NCI-H2029 (cell line): ENCODE measurements at regions not wholly inside any gene's neighbourhood (a gene's known extent, or its start where the extent isn't known, plus 50 kb on each side); places are given as distances from the start of the nearest gene placed in this dataset.
"Not testable (repeated sequence)": the region's sequence is repeated elsewhere in the genome, so short reads cannot be mapped to it uniquely, and the experiment has no call there.

Source experiments
- DNase-seq: peaks from one replicate; lab custom pipeline; 2025; lab: John Stamatoyannopoulos, UW

DNA sequence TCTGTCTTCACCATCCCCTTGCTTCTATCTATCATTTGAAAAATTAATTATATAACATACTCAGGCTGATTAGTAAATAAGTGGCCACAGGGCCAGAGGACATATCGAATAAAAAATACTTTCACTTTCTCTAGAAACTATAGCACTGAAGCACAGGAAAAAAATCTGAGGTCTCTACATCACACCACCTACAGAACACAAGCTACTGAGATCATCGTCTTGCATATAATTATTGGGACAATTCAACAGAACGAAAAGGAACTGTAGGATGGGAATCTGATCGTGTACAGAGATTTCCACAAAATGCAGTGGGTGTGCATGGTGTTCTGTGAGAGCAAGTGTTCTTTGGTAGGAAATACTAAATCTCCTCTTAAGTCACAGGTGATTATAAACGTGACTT lies 289.6 kb upstream of the ERCC4 start:
- DNase-seq, result no peak

DNA sequence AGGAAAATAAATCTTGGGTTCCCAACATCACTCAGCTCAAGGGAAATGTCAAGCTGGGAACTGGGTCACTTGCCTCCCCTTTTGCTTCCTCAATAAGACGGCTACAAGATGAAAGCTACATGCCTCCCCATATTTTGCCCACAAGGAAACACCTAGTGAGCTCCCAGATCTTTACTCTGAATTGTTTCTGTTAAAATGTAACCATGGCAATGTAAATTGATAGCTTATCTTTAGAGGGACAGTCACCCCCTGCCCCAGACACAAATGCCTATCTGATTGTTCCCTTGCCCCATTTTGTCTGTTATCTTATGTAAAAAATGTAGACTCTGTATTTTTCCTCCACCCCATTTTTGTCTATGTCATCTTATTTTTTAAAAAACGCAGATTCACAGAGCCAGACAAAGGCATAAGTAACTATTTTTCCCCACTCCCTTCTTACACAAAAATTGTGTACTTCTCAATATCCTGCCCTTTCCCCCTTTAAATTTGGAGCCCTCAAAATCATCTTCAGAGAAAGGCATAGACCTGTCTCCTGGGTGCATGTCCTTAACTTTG lies 288.7 kb upstream of the ERCC4 start:
- no peak for DNase-seq

DNA sequence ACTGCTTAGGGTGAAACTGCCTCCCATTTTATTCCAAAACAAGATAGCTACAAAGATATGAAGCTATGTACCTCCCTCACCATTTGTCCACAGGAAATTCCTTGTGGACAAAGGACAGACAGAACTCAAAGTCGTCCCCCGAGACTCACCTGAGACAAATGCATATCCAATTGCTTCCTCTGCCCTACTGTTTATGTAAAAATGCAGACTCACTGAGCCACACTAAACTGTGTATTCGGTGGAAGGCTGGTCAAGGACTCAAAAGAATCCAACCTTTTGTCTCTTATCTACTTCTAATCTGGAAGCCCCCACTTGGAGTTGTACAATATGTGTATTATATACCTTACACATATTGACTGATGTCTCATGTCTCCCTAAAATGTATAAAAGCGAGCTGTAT lies 288.0 kb upstream of the ERCC4 start:
- DNase-seq, result no peak

DNA sequence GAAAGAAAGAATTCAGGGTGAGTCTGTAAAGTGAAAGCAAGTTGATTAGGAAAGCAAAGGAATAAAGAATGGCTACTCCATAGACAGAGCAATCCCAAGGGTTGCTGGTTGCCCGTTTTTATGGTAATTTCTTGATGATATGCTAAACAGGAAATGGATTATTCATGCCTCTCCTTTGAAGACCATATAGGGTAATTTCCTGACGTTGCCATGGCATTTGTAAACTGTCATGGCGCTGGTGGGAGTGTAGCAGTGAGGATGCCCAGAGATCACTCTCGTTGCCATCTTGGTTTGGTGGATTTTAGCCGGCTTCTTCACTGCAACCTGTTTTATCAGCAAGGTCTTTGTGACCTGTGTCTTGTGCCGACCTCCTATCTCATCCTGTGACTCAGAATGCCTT lies 287.4 kb upstream of the ERCC4 start:
- DNase-seq, result not testable (repeated sequence)

DNA sequence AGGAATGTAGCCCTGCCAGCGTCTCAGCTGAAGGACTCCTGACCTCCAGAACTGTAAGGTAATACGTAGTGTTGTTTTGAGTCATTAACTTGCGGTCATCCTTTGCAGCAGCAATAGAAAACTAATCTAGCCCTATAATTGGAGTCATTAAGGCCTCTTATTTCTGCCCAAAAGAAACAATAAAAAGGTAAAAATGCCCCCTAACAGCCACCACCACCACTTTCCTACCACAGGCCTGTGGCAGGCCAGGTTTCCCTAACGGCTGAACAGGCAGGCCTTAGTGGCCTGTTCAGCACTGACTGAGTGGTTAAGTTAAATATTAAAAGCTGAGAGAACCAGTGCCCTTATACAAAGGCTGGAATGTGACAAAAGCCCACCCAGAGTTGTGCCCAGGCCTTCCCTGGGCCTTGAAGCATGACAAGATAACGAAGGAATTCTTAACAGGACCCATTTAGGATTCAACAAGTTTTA lies 286.5 kb upstream of the ERCC4 start:
- DNase-seq, result no peak

DNA sequence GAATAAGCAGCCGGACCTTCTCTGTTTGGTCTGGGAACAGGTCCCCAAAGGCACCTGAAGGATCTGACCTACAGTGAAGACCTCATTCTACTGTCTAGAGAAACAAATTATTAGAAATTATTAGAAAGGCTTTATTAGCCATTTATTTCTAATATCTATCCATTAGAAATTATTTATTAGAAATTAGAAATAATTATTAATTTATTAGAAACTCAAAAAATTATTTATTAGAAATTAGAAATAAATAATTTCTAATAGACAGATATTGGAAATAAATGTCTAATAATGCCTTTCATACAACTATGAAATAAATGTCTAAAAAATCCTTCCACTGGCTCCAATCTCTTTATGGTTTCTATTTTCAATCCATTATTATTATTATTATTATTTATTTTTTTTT lies 285.7 kb upstream of the ERCC4 start:
- no peak for DNase-seq

DNA sequence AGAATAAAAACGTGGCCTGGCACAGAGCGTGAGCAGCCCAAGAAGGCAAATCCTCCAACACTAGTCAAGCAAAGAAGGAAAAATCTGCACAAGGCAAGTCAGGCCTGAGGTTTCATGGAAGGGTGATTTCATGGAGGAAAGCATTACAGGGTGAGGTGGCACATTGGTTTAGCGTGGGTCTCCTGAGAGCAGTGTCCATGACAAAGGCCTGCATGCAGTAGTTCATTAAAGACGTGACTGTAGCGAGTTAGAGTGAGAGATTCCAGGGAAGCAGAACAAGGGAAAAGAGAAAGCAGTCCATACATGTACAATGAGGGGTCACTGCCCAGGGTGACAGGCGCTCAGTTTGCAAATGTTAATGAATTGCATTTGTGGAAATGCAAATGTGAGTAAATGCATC lies 285.0 kb upstream of the ERCC4 start:
- DNase-seq, result no peak

DNA sequence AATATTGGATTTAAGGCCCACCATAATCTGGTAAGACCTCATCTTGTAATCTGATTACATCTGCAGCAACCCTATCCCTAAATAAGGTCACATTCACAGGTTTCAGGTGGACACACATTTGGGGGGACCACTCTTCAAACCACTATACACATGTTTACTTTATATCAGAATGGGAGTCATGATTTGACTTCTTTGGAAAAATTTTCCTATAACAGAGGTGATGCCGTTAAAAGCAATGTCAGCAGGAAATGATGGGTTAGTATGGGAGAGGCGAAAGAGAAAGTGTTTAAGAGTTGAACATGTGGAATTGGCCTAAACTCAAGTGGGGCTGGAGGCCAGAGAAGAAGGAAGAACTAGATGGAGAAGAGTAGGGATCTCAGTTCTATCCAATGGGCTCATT lies 281.7 kb upstream of the ERCC4 start:
- DNase-seq, result no peak

DNA sequence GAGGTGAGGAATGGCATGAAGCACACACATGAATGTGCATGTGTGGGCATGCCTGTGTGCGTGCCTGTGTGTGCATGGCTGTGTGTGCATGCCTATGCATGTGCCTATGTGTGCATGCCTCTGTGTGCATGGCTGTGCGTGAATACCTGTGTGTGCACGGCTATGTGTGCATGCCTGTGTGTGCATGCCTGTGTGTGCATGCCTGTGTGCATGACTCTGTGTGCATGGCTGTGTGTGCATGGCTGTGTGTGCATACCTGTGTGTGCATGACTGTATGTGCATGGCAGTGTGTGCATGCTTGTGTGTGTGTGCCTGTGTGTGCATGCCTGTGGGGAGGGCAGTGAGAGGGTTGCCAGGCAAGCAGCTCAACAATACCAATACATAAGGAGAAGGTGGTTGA lies 276.5 kb upstream of the ERCC4 start:
- DNase-seq, result no peak

DNA sequence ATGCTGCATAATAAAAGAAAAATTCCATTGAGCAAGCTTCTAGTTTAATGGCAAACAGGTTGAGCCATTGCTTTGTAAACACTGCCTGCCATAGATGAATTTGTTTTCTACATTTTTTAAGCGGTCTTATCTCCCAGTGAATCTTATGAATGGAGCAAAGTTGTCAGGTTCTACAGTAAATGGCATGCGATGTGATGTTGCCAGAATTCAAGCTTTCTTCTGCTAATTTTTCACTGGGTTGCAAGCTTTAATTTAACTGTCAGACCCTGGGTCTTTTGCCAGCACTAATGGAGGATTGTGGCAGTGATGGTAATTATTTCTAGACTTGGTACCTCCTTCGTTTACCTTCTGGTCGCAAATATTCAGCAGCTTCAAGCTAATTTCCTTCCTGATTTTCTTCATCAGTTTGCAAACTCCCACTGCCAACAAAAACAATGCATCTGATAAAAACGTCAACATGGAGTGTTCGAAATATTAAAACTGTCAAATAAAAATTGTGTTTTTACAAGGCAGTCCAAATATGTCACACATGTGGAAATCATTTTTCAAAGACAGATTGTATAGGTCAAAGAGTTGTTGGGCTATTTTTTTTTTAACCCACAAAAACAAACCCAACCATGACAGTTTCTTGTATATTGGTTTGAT lies 274.2 kb upstream of the ERCC4 start:
- no peak for DNase-seq

DNA sequence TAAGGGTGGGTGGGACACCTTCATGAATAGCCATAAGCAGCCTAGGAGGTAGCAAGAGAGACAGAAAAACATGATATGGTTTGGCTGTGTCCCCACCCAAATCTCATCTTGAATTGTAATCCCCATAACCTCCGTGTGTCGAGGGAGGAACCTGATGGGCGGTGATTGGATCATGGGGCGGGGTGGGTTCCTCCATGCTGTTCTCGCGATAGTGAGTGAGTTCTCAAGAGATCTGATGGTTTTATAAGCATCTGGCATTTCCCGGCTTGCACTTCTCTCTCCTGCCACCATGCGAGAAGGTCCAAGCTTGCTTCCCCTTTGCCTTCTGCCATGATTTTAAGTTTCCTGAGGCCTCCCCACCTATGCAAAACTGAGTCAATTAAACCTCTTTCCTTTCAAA lies 259.1 kb upstream of the ERCC4 start:
- no peak for DNase-seq

DNA sequence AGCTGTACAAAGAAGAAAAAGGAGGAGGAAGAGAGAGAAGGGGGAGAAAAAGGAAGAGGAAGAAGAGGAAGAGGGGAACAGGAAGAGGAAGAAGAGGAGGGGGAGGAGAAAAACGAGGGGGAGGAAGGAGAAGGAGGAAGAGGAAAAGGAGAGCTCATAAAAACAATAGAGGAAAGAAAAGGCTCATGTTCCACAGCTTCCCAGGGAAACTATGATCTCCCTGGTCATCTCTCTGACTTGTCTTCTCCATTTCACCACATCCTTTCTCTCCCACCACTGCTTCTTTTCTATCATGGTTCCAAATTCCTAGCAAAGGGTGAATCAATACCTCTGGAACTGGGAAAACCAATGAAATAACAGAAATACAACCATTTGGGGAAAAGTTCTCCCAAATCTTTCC lies 254.1 kb upstream of the ERCC4 start:
- DNase-seq, result no peak

DNA sequence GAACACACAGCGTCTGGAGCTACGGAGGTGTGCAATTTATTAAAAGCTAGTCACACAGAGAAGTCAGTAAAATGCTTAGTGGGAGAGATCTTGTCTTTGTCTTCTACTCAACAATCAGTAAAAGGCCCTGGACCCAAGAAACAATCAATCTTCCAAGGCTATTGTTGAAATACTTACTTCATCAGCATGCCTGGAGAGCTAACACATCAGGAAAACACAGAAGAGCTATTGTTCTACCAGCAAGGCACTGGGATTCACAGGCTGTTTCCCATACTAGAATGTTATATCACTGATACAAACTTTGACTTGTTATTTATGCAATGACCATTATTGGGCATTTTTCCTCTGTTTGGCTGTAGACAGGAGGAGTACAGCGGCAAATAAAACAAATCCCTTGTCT lies 247.8 kb upstream of the ERCC4 start:
- no peak for DNase-seq

DNA sequence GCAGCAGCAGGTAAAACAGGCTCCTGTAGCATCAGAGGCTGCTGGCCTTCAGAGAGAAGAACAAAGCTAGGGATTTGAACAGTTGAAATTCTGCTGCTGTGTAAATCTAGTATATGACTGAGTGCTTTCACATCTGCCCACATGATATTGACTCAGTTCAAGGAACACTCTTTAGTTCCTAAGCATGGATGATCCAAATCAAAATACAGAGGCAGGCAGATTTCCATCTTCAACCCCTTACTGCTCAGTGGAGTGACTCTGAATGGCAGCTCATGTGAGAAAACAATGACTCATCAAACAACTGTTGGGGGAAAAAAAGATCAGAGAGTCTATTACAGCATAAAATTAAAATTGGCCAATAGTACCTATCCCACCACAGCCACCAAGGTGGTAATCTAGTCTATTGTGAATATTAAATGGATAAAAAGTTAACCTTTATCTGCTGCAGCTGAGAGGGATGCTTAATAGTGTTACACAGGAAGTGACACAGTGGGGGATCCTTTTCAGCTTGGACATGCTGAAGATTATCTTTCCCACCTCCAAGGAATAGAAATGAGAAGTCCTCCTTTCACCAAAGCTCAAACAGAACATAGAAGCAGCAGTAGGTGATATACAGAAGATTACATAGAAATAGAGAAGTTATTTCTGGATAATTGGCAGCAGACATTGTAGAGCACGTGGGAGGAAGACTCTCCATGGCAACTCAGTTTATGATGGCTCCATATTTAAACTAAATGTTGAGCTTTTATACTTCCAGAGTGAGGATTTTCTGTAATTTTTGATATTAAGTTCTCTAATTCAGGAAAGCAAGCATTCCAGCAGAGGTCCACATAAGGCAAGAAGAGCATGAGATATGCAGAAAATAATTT lies 239.7 kb upstream of the ERCC4 start:
- DNase-seq, result no peak

DNA sequence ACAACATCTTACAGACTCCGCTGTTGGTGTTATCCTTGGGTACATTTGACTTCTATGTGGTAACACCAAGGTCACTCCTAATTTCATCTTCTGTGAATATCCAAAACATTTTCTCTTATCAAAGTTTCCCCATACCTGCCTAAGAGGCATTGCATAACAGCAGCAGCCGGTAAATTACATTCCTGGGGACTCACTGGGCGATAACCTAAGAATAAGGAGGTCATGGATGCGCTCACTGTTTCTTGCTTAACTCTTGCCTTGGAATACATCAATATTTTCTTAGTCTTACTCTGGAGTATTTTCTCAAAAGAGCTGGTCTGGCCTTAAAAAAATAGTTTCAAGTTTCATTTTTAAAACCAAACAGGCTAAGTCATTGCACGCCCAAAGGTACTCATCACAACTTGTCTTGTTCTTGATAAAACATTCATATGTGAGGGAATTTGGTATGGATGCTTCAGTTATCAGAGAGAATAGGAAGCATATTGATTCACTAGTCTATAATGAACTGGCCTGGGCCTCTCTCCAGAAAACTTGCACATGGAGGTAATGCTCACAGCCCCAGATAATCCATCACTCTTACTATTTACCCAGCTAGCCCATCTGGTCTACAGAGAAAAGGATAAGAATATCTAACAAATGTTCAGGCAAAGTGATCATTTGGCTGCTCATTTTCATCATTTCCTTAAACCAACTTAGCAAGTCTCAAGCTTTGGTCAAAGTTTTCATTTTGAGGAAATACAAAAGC lies 235.0 kb upstream of the ERCC4 start:
- no peak for DNase-seq

DNA sequence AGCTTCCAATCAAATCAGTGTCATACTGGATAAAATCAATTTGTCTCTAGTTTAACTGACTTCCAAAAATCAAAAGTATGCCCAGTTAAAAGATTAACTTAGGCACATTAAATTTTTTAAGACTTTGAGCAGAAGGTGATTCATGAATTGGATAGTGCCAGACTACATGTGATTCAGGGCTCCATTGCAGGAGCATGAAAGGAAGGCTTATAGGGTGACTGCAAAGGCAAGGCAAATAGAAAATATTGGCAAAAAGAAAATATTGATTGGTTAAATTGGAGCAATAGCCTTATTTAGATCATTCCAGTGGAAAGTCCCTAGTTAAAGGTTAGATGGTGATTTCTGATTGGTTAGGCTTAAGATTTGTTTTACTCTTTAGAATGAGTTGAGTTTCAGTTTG lies 223.9 kb upstream of the ERCC4 start:
- no peak for DNase-seq

DNA sequence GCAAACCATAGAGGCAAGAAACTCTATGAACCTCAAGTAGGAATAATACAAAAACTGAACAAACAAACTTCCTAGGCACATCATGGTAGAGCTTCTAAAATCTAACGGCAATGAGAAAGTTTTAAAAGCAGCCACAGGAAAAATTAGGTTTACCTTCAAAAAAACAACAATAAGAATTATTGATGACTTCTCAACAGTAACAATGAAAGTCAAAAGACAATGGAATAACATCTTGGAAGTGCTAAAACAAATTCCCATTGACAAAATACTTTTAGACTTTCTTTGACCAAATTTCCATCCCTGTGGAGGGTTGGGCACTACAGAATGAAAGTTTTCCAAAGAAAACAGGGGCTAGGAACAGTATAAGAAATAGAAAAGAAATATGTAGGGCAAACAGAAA lies 222.9 kb upstream of the ERCC4 start:
- no peak for DNase-seq

DNA sequence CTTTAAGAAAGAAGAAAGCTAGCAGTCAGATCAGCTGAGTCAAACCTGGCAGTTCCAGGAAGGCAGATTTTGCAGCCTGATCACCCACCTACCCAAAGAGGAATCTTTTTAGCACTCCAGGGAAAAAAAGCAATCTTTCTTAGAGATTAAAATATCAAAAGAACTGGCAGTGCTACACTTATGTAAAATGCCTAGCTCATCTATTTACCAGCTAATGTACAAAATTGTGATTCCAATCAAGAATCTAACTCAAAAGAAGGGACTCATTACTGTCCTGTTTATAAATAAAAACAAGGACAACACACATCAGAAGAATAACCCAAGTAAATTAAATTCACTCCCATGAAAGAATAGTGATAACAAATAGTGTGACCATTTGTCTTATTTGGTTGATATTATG lies 222.4 kb upstream of the ERCC4 start:
- no peak for DNase-seq

DNA sequence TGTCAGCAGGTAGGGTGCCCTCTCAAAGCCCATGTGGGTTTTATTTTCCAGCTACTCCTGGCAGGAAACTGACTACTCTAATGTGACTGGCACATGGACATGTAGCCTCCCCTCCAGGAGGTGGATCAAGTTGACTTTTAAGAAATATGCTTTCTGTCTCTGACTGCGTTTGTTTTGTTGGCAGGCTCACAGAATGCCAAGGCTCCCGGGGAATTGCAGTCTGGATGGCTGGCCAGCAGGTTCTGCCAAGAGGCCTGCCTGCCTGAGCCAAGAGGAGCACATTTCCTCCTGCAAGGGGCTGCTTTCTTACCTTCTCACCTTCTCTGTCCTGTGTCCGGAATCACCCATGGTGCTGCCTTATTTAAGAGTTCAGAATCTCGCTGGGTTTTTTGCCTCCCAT lies 217.3 kb upstream of the ERCC4 start:
- no peak for DNase-seq

DNA sequence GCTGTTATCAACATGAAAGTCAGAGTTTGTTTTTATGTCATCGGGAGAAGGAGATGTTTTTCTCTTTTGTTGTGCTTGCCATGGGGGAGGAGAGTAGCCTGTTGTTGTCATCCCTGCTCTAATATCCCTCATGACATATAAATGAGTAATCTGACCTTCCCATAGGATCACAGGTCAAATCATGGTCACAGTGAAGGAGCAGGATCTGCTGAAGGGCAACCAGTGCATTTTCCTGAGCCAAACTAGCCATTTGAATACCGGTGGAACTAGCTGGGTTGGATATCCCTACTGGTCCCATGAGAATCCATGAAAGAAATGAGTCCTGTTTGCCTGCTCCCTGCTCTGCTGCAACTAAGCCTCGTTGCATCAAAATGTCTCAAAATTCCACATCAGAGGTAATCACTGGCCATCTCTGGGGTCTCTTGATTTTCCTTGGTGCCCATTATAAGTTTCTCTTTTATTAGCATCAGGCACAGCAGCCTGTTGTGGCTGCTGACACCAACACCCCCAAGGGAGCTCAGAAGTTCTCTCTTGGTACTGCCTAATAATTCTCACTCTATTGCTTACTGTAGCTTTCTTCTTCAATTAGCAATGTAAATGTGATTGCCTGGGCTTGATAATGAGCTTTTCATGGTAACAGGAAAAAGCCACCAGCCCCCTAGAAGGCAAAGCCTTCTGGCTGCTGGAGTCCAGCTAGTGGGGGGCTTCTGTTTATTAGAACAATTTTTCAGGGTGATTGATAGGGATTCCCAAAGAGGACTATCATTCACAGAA lies 211.4 kb upstream of the ERCC4 start:
- DNase-seq, result no peak

DNA sequence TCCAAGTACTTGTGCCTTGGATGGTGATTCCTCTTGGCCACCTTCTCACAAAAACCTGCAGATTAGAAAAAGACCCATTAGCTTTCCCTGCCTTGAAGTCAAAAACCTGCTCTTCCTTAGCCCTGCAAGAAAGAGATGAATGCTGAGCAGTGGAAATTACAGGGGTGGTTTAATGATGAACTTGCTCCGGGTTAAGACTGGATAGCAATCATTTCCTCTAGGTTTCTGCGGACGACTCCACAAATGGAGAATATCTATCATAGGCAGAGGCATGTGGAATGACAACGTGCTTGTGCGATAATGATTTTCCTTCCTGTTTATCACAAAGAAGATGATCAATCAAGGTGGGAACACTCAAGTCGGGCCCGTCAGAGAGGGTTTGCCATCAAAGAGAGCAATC lies 201.2 kb upstream of the ERCC4 start:
- DNase-seq, result no peak

DNA sequence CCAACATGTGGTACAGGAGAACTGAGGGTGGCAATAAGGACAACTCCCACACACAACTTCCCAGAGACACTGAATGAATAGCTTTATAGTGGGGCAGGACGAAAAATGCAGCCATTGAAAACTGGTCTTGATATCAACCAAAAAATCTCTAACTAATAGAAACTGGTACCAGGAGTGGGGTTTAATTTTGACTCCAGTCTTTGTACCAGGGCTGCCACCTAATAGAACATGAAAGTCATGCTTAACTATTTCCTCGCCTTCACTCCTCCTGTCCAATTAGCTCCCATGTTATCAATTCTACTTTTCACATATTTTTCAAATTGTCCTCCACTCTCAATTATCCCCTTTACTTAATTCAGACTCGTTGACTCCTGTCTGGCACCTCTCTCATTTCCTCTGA lies 192.0 kb upstream of the ERCC4 start:
- no peak for DNase-seq
